ENCODE measurements at regions not wholly inside any gene's neighbourhood (a gene's known extent, or its start where the extent isn't known, plus 50 kb on each side); places are given as distances from the start of the nearest gene placed in this dataset.
"Not testable (repeated sequence)": the region's sequence is repeated elsewhere in the genome, so short reads cannot be mapped to it uniquely, and the experiment has no call there.

DNA sequence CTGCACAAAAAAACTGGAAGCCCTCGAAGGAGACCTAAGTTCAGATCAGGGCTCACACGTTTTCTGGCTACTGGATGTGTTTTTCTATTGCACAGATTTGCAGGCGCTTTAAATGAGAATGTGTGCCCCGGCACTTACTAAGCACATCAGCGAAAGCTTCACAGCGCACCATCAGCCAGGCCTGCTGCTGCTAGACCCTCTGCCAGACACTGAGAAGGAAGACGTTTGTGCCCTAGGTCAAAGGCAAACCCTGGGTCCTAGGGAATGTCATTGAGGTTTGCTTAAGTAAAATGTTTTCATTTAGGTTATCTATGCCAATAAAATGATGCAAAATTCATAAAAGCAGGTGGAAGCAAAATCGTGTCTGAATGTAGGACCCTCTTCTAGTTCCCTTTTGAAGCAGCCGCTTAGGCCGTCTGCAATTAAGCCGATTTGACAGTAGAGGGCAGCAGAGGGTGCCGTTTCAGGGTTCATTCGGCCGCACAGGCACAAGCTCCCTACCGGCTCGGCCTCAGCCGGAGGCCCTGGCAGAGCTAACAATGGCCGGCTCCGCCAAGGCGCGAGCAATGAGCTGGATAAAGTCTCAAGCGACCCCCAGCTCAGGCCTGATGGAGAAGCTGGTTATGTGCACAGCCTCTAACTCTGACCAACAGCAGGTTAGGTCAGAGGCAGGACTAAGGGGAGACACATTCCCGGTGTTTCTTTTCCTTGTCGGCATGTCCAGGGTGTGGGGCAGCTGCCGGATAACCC, 107.2 kb upstream of the FOXA2 start:
- DNase-seq = peak; percentile 31

DNA sequence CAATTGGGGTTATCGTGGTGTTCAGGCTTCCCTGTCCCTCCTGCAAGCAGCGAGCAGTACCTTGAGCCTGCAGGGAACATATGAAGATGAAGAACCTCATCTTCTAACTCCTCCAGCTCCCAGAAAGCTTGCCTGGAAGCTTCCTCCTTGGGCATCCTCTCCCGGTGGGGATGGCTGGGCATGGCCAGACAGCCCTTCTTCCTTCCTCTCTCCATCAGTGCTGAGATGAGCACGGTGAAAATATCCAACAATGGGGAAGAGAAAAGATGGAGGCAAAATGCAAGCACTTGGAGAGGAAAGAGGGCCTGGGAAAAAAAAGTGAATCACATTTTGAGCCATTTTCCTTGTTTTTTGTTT, 107.7 kb upstream of the FOXA2 start:
- DNase-seq = no peak

DNA sequence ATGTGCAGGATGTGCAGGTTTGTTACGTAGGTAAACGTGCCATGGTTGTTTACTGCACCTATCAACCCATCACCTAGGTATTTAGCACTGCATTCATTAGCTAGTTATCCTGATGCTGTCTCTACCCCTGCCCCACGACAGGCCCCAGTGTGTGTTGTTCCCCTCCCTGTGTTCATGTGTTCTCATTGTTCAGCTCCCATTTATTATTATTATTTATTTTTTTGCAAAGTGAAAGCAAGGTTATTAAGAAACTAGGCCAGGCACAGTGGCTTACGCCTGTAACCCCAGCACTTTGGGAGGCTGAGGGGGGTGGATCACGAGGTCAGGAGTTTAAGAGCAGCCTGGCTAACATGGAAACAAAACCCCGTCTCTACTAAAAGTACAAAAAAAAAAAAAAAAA, 108.2 kb upstream of the FOXA2 start:
- DNase-seq = not testable (repeated sequence)

DNA sequence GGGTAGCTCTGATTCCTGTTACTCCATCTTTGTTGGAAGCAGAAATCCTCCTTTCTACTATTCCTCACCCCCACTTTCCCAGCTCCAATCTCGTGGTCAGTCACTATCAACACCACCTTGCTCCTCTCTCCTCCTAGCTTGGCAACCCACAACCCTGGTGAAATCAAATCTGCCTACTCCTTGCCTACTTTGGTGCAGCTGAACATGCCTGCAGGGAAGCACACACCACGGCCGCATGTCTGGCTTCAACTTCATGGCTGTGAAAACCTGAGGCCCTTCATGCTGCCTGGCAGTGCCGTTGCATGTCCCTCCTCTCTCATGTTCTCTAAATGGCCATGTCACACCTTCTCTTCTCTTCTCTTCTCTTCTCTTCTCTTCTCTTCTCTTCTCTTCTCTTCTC, 112.4 kb upstream of the FOXA2 start:
- DNase-seq = no peak

DNA sequence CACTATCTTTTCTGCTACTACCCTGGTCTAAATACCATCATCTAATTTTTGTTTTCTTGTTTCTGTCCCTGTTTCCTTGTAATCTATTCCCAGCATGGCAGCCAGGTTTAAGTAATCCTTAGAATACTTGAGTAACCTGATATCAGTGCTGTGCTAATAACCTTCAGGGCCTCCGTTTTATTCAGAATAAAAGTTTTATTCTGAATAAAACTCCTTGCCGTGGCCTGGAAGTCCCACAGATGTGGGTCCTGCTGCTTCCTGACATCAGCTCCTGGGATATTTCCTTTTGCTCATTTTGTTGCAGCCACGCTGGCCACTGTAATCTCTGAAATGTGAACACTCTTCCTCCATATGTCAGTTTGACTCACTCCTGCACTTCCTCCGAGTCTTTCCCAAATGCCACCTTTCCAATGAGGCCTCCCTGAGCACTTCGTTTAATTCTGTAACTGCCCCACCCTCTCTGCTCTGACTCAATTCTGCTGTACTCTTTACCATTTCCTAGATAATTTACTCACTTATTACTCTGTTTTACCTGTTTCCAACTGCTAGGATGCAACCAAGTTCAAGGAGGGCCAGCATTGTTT, 114.0 kb upstream of the FOXA2 start:
- no peak for DNase-seq

DNA sequence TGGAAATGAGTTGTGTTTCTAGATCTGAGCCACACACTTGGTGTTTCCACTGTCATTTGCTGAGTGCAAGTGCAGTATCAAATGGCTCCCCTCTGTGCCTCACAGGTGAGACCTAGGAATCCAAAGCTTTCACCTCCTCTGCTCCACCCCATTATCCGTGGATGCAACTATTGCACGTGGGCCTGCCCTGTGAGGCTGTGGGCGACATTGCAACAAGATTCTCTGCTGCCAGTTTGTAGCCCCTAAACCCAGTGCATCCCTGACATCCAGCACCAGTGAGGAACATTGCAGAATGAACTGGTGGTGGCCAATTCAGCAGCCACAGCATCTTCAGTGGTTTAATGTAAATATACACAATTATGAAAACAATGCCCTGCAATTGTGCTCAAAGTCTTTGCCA, 115.0 kb upstream of the FOXA2 start:
- DNase-seq = no peak

DNA sequence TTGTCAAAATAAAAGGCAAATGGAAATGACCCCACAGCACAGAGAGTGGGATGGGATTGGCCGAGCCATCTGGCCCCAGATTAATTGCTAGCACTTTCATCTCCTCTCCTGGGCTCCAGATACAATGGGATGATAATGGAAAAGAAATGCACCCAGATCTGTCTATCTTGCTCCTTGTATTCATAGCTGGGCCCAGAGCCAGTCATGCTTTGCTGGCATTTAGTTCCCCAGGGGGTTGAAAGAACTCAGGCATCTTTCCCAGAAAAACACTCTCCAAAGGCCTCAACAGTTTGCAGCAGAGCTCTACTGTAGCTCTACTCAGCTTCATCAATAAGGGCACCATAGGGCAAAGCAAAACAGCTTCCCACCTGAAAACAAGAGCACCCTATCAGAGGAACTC, 116.0 kb upstream of the FOXA2 start:
- no peak for DNase-seq

DNA sequence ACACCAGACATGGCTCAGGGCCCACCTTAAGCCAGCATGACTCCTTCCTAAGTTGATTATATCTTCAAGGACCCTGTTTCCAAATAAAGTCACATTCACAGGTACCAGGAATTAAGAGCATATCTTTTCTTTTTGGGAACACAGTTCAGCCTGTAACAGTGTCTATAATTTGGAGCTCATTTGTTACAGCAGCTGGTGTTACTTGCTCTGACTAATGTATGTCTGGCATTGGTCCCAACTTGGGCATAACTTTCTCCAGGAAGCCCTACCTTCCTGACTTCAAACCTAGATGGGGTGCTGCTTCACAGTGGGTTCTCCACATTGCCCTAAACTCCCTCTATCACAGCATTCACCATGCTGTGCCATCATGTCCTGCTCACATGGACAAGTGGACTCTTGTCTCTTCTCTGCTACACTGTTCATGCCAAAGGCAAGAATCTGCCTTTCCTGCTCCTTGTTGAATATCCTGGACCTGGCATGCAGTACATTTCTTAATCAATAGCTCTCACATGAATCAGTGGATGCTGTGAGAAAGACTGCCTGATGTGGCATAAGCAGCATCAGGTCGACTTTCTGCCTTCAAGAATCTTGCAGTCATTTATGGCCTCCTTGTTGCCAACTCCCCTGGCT, 117.4 kb upstream of the FOXA2 start:
- no peak for DNase-seq

DNA sequence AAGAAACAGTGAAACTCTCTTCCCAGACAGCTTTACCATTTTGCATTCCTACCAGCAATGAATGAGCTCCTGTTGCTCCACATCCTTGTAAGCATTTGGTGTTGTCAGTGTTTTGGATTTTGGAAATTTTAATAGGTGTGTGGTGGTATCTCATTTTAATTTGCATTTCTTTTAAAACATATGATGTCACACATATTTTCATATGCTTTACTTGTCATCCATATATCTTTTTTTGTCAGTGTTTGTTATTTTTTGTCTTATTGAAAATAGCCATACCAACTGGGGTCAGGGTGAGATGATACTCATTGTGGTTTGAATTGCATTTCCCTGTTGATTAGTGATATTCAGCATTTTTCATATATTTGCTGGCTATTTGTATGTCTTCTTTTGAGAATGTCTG, 119.5 kb upstream of the FOXA2 start:
- no peak for DNase-seq

DNA sequence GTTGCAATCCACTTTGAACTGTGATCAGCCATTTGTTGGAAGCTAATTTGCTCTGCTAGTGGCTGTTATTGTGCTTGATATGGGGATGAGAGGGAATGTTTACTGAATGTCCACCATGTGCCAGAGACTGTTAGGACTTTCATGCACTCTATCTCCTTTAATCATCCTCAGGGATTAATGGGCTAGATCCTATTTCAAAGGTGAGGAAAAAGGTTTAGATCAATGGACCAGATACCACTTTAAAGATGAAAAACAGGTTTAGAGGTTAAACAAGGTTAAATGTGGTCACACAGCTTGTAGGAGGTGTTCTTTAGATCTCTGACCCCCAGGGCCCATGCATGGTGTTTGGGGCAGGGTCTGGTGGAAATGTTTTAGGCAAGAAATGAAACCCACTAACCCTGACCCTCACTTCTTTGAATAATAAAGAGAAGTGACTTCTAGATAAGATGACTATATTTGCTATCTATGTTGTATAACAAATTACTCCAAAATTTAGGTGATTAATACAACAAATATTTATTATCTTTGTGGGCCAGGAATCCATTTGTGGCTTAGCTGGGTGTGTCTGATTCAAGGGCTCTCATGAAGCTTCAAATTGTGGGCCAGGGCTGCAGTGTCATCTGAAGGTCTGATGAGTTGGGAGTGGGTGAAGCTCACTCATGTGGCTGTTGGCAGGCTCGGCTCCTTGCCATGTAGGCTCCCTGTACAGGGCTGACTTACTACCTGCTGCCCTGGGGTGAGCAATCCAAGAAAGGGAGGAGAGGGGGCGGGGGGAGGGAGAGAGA, 127.8 kb upstream of the FOXA2 start:
- DNase-seq = no peak

DNA sequence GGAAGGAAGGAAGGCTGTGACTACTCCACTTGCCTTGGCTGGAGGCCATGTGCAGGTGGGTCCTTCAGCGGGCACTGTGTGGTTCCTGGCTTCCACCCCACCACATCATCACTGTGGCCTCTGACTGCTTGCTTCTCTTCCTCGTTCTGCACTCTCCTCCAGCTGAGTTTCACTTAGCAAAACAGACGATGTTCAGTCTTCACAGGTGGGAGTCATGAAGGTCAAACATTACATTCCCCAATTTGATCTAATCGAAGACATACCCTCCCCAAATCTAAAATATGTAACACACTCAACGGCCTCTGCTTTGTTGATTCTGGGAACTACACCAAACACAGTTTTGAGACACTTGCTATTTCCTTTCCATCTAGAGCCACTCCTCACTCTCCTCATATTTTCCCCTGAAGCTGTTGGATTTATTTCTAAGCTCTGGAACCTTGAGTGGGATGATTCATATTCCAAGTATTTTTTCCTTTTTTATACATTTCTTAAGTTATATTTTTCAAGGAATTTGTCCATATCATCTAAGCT, 132.5 kb upstream of the FOXA2 start:
- peak; percentile 50 for DNase-seq

DNA sequence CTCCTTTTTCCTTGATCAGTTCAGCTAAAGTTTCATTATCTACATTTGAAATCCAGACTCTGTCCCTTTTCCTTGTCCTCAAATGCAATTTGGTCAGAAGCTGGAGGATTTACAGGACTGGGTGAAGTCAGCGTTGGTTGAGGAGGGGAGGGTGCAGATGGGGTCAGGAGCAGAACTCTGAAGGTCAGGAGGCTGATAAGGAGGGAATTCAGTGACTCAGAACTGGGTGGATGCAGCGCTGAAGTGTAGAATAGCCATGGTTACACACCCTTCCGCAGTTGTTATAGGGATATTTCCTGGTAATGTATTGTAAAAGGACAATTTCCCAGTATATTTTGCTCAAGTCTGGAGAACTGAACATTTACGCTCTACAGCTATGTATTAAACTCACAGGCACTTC, 133.1 kb upstream of the FOXA2 start:
- no peak for DNase-seq

DNA sequence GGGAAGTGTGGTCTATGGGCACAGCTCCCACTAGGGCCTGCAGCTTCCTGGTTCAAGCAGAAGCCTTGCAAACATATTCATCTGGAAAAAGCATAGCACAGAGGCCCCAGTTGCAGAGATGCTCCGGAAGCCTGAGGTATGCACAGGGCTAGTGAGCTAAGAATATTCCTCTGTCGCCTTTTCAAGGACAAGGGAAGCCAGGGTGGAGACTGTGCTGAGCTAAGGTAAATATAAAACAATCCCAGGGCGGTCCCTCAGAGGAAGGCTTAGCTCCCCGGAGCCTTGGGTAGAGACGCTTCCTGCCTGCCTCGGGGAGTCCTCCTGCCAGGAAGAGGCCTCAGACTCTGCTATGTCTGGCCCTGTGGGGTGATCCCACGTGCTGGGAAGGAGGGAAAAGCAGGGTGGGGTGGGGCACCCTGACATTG, 134.8 kb upstream of the FOXA2 start:
- DNase-seq = no peak

DNA sequence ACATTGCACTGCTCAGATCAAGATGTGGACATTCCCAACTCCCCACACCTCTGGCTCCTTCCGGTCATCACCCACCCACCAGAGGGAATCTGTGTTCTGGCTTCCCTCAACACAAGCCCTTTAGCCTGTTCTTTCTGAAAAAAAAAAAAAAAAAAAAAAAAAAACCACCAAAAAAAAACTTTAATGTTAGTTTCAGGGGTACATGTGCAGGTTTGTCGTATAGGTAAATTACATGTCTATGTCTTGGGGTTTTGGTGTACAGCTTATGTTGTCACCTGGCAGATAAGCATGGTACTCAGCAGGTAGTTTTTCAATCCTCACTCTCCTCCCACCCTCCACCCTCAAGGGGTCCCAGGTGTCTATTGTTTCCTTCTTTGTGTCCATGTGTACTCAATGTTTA, 135.8 kb upstream of the FOXA2 start:
- no peak for DNase-seq

DNA sequence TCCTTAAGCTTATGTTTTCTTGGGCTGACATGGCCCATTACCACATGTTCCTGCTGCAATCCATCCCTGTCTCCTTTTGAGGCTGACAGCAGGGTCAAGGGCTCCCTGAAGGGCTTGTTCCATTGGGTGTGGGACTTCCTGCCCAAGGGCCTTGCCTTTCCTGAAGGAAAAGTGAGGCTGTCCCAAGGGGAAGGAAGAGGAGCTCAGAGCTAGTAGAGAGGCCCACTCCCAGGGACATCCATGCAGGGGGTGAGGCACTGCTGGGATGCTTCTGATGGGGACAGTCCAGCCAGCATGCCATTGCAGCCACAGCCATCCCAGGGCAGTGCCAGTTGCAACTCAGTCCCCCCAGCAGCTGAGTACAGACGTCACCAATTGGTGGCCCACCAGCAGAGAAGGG, 138.4 kb upstream of the FOXA2 start:
- DNase-seq = no peak

DNA sequence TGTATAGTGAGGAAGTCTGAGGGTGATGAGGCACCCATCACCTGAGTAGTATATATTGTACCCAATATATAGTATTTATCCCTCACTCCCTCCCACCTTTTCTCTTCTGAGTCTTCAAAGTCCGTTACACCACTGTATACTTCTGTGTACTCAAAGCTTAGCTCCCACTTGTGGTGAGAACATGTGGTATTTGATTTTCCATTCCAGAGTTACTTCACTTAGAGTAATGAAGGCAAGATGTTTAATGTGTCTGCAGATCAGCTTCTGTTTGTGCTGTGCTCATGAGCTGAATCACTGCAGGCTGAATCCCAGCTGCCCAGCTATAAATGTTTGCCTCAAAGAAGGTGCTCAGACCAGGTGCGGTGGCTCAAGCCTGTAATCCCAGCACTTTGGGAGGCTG, 139.3 kb upstream of the FOXA2 start:
- DNase-seq = no peak

DNA sequence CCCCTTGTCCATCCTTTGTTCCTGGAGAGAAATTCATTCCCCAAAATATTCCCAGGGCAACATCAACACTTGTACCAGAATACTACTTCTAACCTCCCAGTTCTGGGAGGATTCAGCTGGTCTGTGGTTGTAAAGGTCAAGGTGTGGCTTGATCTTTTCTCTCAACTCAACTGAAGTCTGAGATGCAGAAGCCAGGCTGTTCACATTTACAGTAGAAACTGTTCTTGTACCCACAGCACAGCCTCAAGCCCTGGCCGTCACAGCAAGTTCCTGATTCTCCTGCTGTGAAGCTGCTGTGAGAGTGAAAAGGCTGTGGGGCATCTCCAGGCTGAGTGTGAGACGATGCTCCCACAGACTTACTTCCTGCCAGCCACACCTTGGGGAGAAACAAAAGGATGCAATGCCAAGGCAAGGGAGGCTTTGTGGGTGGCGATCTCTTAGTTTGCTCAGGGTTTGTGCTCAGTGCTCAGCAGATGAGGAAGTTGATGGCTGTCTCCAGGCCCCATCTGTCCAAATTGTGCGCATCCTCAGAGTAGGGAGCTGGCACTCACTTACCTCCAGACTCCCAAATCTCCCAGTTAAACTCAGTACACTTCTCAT, 143.9 kb upstream of the FOXA2 start:
- no peak for DNase-seq

DNA sequence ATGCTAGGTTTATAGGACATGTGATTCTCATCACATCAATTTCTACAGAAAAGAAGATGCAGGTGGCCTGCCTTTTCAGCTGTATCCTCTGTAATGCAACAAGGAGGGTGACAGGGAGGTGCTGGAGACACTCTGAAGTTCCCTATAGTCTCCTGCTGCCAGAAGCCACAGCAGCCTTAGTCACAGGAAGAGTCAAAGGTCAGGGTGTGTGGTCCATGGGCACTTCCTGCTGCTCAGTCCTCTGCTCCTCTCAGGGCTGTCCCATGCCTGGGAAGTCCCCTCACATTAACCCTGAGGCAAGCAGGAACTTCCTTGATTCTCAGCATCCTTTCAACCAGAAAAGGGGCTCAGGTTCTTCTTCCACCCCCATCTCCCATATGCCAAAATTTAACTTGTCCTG, 144.8 kb upstream of the FOXA2 start:
- no peak for DNase-seq

DNA sequence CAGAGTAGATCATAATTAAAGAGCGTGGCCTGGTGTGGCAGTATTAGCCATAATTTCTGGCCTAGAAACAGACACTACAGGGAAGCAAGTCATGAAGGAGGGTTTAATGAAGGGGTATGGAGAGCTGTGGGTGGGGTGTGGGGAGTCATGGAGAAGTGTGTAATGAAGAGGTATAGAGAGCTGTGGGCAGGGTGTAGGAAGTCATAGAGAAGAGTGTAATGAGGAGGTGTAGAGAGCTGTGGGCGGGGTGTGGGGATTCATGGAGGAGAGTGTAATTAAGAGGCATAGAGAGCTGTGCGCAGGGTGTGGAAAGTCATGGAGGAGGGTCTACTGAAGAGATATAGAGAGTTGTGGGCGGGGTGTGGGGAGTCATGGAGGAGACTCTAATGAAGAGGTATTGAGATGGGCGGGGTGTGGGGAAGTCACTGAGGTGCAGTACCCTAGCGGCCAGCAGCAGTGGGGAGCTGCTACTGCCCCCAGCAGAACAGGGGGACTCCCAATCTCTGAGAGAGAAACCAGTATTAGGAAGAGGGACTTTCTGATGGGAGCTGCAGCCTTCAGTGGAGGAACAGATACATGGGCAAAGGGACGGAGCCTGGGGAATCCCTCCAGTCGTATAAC, 145.4 kb upstream of the FOXA2 start:
- DNase-seq = no peak

DNA sequence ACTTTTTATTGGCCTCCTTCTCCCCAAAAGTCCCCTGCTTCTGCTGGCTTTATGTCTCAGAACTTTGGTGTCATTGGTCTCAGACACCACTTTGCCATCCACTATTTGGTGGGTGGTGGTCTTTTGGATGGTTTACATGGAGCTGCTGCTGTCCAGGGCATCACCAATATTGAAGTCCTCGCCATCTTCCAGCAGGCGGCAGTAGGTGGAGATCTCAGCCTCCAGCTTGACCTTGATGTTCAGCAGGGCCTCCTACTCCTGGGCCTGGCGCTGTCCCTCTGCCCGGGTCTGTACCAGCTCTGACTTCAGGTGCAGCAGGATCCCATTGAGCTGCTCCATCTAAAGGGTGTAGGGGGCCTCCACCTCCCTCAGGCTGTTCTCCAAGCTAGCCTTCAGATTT, 148.4 kb upstream of the FOXA2 start:
- no peak for DNase-seq

DNA sequence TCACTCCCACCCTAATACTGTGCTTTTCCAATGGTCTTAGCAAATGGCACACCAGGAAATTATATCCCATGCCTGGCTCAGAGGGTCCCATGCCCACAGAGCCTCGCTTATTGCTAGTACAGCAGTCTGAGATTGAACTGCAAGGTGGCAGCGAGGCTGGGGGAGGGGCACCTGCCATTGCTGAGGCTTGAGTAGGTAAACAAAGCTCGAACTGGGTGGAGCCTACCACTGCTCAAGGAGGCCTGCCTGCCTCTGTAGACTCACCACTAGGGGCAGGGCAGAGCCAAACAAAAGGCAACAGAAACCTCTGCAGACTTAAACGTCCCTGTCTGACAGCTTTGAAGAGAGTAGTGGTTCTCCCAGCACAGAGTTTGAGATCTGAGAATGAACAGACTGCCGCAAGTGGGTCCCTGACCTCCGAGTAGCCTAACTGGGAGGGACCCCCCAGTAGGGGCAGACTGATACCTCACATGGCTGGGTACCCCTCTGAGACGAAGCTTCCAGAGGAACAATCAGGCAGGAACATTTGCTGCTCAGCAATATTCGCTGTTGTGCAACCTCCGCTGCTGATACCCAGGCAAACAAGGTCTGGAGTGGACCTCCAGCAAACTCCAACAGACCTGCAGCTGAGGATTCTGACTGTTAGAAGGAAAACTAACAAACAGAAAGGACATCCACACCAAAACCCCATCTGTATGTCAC, 150.7 kb upstream of the FOXA2 start:
- not testable (repeated sequence) for DNase-seq

DNA sequence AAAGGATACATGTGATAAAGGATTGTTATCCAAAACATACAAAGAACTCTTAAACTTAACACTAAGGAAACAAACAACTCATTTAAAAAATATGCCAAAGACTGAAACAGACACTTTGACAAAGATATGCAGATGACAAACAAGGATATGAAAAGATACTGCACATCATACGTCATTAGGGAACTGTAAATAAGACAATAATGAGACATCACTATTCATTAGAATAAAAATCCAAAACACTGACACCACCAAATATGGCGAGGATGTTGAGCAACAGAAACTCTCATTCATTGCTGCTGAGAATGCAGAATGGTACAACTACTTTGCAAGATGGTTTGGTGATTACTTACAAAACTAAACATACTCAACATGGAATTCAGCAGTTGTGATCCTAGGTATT, 156.5 kb upstream of the FOXA2 start:
- no peak for DNase-seq
